ENCODE measurements at regions not wholly inside any gene's neighbourhood (a gene's known extent, or its start where the extent isn't known, plus 50 kb on each side); places are given as distances from the start of the nearest gene placed in this dataset.
"Not testable (repeated sequence)": the region's sequence is repeated elsewhere in the genome, so short reads cannot be mapped to it uniquely, and the experiment has no call there.

- H3K9me3 ChIP-seq (ENCODE audit: low read length): no peaks in the 10 kb centered on the region
- H3K36me3 ChIP-seq (ENCODE audit: insufficient read depth, low read length): no peaks in the 10 kb centered on the region
- H3K4me1 ChIP-seq (ENCODE audit: insufficient read depth, low read length): no peaks in the 10 kb centered on the region
- no peaks in the 10 kb centered on the region for H3K27me3 ChIP-seq (ENCODE audit: control insufficient read depth in 1 of 2, insufficient read depth in 2 of 2, low read length in 2 of 2)
- H3K27ac ChIP-seq (ENCODE audit: low read depth, low read length): no peak overlapping the region
- no peak overlapping the region for H3K4me3 ChIP-seq (ENCODE audit: low read depth in 1 of 2, low read length in 2 of 2)
- no peak overlapping the region for H3K9ac ChIP-seq (ENCODE audit: low read length)
These were observed 106.3 kb downstream of the OTOL1 start for GRCh38 chr3:161602918-161603317.

DNA sequence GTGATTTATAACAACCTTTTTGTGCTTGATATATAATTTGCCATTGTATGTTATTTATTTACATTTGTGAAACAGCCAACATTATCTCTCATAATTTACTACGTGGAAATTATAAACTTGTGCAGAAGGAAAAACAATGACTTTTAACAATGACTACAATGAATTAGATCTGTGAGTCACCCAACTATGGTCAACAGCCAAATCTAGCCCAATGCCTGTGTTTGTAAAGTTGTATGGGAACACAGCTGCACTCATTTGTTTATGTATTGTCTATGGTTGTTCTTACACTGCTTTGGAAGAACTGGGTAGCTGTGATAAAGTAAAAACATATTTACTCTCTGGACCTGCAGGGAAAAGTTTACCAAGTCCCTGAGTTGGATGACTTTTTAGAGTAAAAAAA is 110.4 kb downstream of the OTOL1 start:
- no peaks in the 10 kb centered on the region for H3K27me3 ChIP-seq (ENCODE audit: control insufficient read depth in 1 of 2, insufficient read depth in 2 of 2, low read length in 2 of 2)
- H3K9ac ChIP-seq (ENCODE audit: low read length): no peak overlapping the region
- no peaks in the 10 kb centered on the region for H3K4me1 ChIP-seq (ENCODE audit: insufficient read depth, low read length)
- no peaks in the 10 kb centered on the region for H3K36me3 ChIP-seq (ENCODE audit: insufficient read depth, low read length)
- peaks cover 2% of the 10 kb centered on the region for H3K9me3 ChIP-seq (ENCODE audit: low read length)
- H3K4me3 ChIP-seq (ENCODE audit: low read depth in 1 of 2, low read length in 2 of 2): no peak overlapping the region
- H3K27ac ChIP-seq (ENCODE audit: low read depth, low read length): no peak overlapping the region

GRCh38 chr3:161619351-161619750 is 122.7 kb downstream of the OTOL1 start:
- Histone ChIP-seq H3K27me3 (ENCODE audit: control insufficient read depth in 1 of 2, insufficient read depth in 2 of 2, low read length in 2 of 2) (no peaks in the 10 kb centered on the region), H3K4me3 (ENCODE audit: low read depth in 1 of 2, low read length in 2 of 2) (no peak overlapping the region), H3K9me3 (ENCODE audit: low read length) (no peaks in the 10 kb centered on the region), H3K27ac (ENCODE audit: low read depth, low read length) (no peak overlapping the region), H3K36me3 (ENCODE audit: insufficient read depth, low read length) (no peaks in the 10 kb centered on the region), H3K9ac (ENCODE audit: low read length) (no peak overlapping the region), H3K4me1 (ENCODE audit: insufficient read depth, low read length) (no peaks in the 10 kb centered on the region)

GRCh38 chr3:161630794-161631193 is 134.2 kb downstream of the OTOL1 start:
- no peaks in the 10 kb centered on the region for H3K27me3 ChIP-seq (ENCODE audit: control insufficient read depth in 1 of 2, insufficient read depth in 2 of 2, low read length in 2 of 2)
- H3K36me3 ChIP-seq (ENCODE audit: insufficient read depth, low read length): no peaks in the 10 kb centered on the region
- H3K27ac ChIP-seq (ENCODE audit: low read depth, low read length): no peak overlapping the region
- H3K9ac ChIP-seq (ENCODE audit: low read length): no peak overlapping the region
- H3K4me3 ChIP-seq (ENCODE audit: low read depth in 1 of 2, low read length in 2 of 2): no peak overlapping the region
- H3K9me3 ChIP-seq (ENCODE audit: low read length): no peaks in the 10 kb centered on the region
- H3K4me1 ChIP-seq (ENCODE audit: insufficient read depth, low read length): no peaks in the 10 kb centered on the region

DNA sequence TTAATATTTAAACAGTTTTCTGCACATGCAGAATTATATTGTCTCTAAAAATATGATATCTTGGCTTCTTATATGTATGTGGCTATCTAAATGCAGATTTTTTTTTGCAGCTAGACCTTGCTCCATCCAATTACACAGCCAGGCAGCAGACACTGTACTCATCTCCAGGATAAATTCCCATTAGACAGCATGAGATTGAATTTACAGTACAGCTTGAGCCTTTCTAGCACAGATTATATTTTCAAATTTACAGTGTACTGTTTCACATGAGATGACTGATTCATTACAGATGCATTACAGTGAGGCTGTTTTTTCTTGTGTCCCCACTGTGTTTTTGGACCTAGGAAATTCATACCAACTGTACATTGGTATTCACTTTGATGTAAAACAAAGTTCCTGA is 134.9 kb downstream of the OTOL1 start:
- no peaks in the 10 kb centered on the region for H3K36me3 ChIP-seq (ENCODE audit: insufficient read depth, low read length)
- no peak overlapping the region for H3K9ac ChIP-seq (ENCODE audit: low read length)
- H3K27ac ChIP-seq (ENCODE audit: low read depth, low read length): no peak overlapping the region
- H3K27me3 ChIP-seq (ENCODE audit: control insufficient read depth in 1 of 2, insufficient read depth in 2 of 2, low read length in 2 of 2): no peaks in the 10 kb centered on the region
- no peaks in the 10 kb centered on the region for H3K4me1 ChIP-seq (ENCODE audit: insufficient read depth, low read length)
- H3K4me3 ChIP-seq (ENCODE audit: low read depth in 1 of 2, low read length in 2 of 2): no peak overlapping the region
- H3K9me3 ChIP-seq (ENCODE audit: low read length): no peaks in the 10 kb centered on the region

DNA sequence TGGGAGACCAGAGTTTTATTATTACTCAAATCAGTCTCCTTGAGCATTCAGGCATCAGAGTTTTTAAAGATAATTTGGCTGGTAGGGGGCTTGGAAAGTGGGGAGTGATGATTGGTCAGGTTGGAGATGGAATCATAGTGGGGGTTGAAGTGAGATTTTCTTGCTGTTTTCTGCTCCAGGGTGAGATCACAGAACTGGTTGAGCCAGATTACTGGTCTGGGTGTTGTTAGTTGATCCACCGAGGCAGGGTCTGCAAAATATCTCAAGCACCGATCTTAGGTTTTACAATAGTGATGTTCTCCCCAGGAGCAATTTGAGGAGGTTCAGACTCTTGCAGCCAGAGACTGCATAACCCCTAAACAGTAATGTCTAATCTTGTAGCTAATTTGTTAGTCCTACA is 141.0 kb downstream of the OTOL1 start:
- no peak overlapping the region for H3K27ac ChIP-seq (ENCODE audit: low read depth, low read length)
- H3K4me1 ChIP-seq (ENCODE audit: insufficient read depth, low read length): no peaks in the 10 kb centered on the region
- no peaks in the 10 kb centered on the region for H3K27me3 ChIP-seq (ENCODE audit: control insufficient read depth in 1 of 2, insufficient read depth in 2 of 2, low read length in 2 of 2)

DNA sequence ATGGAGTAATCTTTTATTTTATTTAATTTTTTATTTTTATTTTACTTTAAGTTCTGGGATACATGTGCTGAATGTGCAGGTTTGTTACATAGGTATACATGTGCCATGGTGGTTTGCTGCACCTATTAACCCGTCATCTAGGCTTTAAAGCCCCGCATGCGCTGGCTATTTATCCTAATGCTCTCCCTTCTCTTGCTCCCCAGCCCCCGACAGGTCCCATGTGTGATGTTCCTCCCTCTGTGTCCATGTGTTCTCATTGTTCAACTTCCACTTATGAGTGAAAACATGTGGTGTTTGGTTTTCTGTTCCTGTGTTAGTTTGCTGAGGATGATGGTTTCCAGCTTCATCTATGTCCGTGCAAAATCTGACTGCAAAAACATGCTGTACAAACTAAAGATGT is 142.5 kb downstream of the OTOL1 start:
- not testable (repeated sequence) for H3K4me1 ChIP-seq (ENCODE audit: insufficient read depth, low read length); H3K36me3 ChIP-seq (ENCODE audit: insufficient read depth, low read length); H3K9ac ChIP-seq (ENCODE audit: low read length)

More for the DNA sequence above, 141.0 kb downstream of the OTOL1 start:
- Histone ChIP-seq H3K36me3 (ENCODE audit: insufficient read depth, low read length) (no peaks in the 10 kb centered on the region), H3K9ac (ENCODE audit: low read length) (no peak overlapping the region), H3K4me3 (ENCODE audit: low read depth in 1 of 2, low read length in 2 of 2) (no peak overlapping the region), H3K9me3 (ENCODE audit: low read length) (no peaks in the 10 kb centered on the region)

DNA sequence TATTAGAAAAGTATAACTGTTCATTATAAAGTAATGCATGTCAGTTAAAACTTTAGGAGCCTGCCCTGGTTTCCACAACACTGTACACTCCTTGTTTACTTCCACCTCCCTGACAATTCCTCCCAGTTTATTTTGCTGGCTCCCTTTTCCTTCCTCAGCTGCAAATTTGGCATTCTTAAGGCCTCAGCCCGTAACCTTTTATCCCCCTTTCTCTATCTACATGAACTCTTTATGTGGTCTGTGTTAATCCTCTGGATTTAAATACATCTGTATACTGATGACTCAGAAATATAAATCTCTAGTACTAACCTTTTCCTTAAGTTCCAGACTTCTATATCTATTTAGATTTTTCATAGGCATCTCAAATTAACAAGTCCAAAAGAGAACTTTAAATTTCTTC is 143.6 kb downstream of the OTOL1 start:
- Histone ChIP-seq H3K36me3 (ENCODE audit: insufficient read depth, low read length) (no peaks in the 10 kb centered on the region), H3K27me3 (ENCODE audit: control insufficient read depth in 1 of 2, insufficient read depth in 2 of 2, low read length in 2 of 2) (no peaks in the 10 kb centered on the region), H3K27ac (ENCODE audit: low read depth, low read length) (no peak overlapping the region), H3K9ac (ENCODE audit: low read length) (no peak overlapping the region), H3K4me3 (ENCODE audit: low read depth in 1 of 2, low read length in 2 of 2) (no peak overlapping the region), H3K9me3 (ENCODE audit: low read length) (no peaks in the 10 kb centered on the region), H3K4me1 (ENCODE audit: insufficient read depth, low read length) (no peaks in the 10 kb centered on the region)

More for the DNA sequence above, 142.5 kb downstream of the OTOL1 start:
- H3K27ac ChIP-seq (ENCODE audit: low read depth, low read length); H3K9me3 ChIP-seq (ENCODE audit: low read length); H3K27me3 ChIP-seq (ENCODE audit: control insufficient read depth in 1 of 2, insufficient read depth in 2 of 2, low read length in 2 of 2); H3K4me3 ChIP-seq (ENCODE audit: low read depth in 1 of 2, low read length in 2 of 2): not testable (repeated sequence)

- no peak overlapping the region for H3K4me3 ChIP-seq (ENCODE audit: low read depth in 1 of 2, low read length in 2 of 2)
- no peak overlapping the region for H3K9ac ChIP-seq (ENCODE audit: low read length)
- H3K4me1 ChIP-seq (ENCODE audit: insufficient read depth, low read length): no peaks in the 10 kb centered on the region
- no peak overlapping the region for H3K27ac ChIP-seq (ENCODE audit: low read depth, low read length)
- H3K9me3 ChIP-seq (ENCODE audit: low read length): no peaks in the 10 kb centered on the region
- no peaks in the 10 kb centered on the region for H3K36me3 ChIP-seq (ENCODE audit: insufficient read depth, low read length)
- H3K27me3 ChIP-seq (ENCODE audit: control insufficient read depth in 1 of 2, insufficient read depth in 2 of 2, low read length in 2 of 2): no peaks in the 10 kb centered on the region
These were observed 144.7 kb downstream of the OTOL1 start for GRCh38 chr3:161641287-161641686.

GRCh38 chr3:161644891-161645635 is 148.5 kb downstream of the OTOL1 start:
- H3K9ac ChIP-seq (ENCODE audit: low read length): no peak overlapping the region
- no peaks in the 10 kb centered on the region for H3K4me1 ChIP-seq (ENCODE audit: insufficient read depth, low read length)
- no peaks in the 10 kb centered on the region for H3K36me3 ChIP-seq (ENCODE audit: insufficient read depth, low read length)
- no peak overlapping the region for H3K27ac ChIP-seq (ENCODE audit: low read depth, low read length)
- H3K27me3 ChIP-seq (ENCODE audit: control insufficient read depth in 1 of 2, insufficient read depth in 2 of 2, low read length in 2 of 2): no peaks in the 10 kb centered on the region
- H3K4me3 ChIP-seq (ENCODE audit: low read depth in 1 of 2, low read length in 2 of 2): no peak overlapping the region
- H3K9me3 ChIP-seq (ENCODE audit: low read length): no peaks in the 10 kb centered on the region

- no peaks in the 10 kb centered on the region for H3K27me3 ChIP-seq (ENCODE audit: control insufficient read depth in 1 of 2, insufficient read depth in 2 of 2, low read length in 2 of 2)
- no peaks in the 10 kb centered on the region for H3K9me3 ChIP-seq (ENCODE audit: low read length)
- no peak overlapping the region for H3K9ac ChIP-seq (ENCODE audit: low read length)
- no peak overlapping the region for H3K4me3 ChIP-seq (ENCODE audit: low read depth in 1 of 2, low read length in 2 of 2)
- no peak overlapping the region for H3K27ac ChIP-seq (ENCODE audit: low read depth, low read length)
- H3K36me3 ChIP-seq (ENCODE audit: insufficient read depth, low read length): no peaks in the 10 kb centered on the region
- H3K4me1 ChIP-seq (ENCODE audit: insufficient read depth, low read length): no peaks in the 10 kb centered on the region
These were observed 151.4 kb downstream of the OTOL1 start for GRCh38 chr3:161647936-161648470.

DNA sequence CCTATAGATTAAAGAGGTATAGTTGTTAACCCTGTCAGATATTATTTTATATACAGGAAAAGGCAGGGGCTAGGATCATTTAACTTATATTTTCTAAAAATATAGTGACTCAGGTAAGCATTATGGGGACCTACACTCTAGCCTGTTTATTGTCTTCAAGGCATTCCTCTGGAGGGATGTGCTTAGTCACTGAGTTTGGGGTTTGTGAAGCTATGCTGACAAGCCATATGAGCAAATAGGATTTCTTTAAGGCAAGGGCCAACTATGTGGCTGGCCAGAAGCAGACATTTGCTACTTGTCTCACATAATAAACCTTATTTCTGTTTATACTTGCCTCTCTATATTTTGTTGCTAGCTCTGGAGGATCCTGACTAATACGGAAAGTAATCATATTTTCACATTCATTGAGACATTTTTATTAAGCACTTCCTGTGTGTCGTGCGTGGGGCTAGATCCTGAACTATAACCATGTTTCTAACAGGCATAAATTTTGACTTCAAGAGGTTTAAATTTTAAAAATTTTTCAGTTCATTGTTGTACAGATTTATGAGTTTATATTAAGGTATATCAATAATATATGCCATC is 153.4 kb downstream of the OTOL1 start:
- Histone ChIP-seq H3K4me3 (ENCODE audit: low read depth in 1 of 2, low read length in 2 of 2) (no peak overlapping the region), H3K4me1 (ENCODE audit: insufficient read depth, low read length) (no peaks in the 10 kb centered on the region), H3K27ac (ENCODE audit: low read depth, low read length) (no peak overlapping the region), H3K9ac (ENCODE audit: low read length) (no peak overlapping the region), H3K27me3 (ENCODE audit: control insufficient read depth in 1 of 2, insufficient read depth in 2 of 2, low read length in 2 of 2) (no peaks in the 10 kb centered on the region), H3K9me3 (ENCODE audit: low read length) (no peaks in the 10 kb centered on the region), H3K36me3 (ENCODE audit: insufficient read depth, low read length) (no peaks in the 10 kb centered on the region)

Data from muscle layer of colon (tissue), 2 donors.